ENCODE measurements at regions not wholly inside any gene's neighbourhood (a gene's known extent, or its start where the extent isn't known, plus 50 kb on each side); places are given as distances from the start of the nearest gene placed in this dataset.

DNA sequence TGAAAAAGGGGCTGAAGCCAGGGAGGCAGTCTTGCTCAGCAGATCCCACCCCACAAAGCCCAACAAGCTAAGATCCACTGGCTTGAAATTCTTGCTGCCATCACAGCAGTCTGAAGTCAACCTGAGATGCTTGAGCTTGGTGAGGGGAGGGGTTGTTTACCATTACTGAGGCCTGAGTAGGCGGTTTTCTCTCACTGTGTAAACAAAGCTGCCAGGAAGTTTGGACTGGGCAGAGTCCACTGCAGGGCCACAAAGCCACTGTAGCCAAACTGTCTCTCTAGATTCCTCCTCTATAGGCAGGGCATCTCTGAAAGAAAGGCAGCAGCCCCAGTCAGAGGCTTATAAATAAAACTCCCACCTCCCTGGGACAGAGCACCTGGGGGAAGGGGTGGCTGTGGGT, 746.1 kb upstream of the LRRC4C start:
- H3K9ac ChIP-seq, result no peak overlapping the region

DNA sequence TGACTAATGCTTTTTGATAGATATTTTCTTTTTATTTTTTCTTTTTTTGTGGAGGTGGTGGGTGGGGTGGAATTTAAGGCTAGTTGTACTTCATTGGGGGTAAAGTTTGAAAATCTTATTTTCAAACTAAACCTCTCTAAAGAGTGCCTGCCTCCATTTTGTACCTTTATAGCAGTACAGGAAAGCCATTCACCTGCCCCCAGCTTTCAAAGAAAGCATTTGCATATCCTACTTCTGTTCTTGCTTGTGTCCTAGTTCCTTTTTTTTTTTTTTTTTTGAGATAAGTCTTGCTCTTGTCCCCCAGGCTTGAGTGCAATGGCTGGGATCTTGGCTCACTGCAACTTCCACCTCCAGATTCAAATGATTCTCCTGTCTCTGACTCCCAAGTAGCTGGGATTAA, 766.2 kb upstream of the LRRC4C start:
- Histone ChIP-seq H3K4me2 (ENCODE audit: low read length) (no peak overlapping the region), H3K79me2 (no peaks in the 10 kb centered on the region), H3K27ac (no peak overlapping the region), H3K4me3 (ENCODE audit: low read depth, low read length) (no peak overlapping the region), H3K4me1 (no peaks in the 10 kb centered on the region), H3K9me3 (ENCODE audit: control insufficient read depth, low read length) (no peaks in the 10 kb centered on the region), H3K36me3 (ENCODE audit: control insufficient read depth, insufficient read depth, low read length) (no peaks in the 10 kb centered on the region), H3K9ac (no peak overlapping the region), H2AFZ (no peak overlapping the region), H3K27me3 (ENCODE audit: control insufficient read depth, insufficient read depth, low read length) (no peaks in the 10 kb centered on the region)
- TF ChIP-seq, protein P1, sequence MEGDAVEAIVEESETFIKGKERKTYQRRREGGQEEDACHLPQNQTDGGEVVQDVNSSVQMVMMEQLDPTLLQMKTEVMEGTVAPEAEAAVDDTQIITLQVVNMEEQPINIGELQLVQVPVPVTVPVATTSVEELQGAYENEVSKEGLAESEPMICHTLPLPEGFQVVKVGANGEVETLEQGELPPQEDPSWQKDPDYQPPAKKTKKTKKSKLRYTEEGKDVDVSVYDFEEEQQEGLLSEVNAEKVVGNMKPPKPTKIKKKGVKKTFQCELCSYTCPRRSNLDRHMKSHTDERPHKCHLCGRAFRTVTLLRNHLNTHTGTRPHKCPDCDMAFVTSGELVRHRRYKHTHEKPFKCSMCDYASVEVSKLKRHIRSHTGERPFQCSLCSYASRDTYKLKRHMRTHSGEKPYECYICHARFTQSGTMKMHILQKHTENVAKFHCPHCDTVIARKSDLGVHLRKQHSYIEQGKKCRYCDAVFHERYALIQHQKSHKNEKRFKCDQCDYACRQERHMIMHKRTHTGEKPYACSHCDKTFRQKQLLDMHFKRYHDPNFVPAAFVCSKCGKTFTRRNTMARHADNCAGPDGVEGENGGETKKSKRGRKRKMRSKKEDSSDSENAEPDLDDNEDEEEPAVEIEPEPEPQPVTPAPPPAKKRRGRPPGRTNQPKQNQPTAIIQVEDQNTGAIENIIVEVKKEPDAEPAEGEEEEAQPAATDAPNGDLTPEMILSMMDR (IDR thresholded peaks at IDR 0.05), result no peak

More for the DNA sequence above, 746.1 kb upstream of the LRRC4C start:
- Histone ChIP-seq H3K79me2 (no peaks in the 10 kb centered on the region), H2AFZ (no peak overlapping the region), H3K36me3 (ENCODE audit: control insufficient read depth, insufficient read depth, low read length) (no peaks in the 10 kb centered on the region), H3K4me1 (no peaks in the 10 kb centered on the region), H3K9me3 (ENCODE audit: control insufficient read depth, low read length) (no peaks in the 10 kb centered on the region), H3K4me2 (ENCODE audit: low read length) (no peak overlapping the region), H3K4me3 (ENCODE audit: low read depth, low read length) (no peak overlapping the region), H3K27me3 (ENCODE audit: control insufficient read depth, insufficient read depth, low read length) (no peaks in the 10 kb centered on the region), H3K27ac (no peak overlapping the region)
- TF ChIP-seq, protein P1 (IDR thresholded peaks at IDR 0.05), result no peak

DNA sequence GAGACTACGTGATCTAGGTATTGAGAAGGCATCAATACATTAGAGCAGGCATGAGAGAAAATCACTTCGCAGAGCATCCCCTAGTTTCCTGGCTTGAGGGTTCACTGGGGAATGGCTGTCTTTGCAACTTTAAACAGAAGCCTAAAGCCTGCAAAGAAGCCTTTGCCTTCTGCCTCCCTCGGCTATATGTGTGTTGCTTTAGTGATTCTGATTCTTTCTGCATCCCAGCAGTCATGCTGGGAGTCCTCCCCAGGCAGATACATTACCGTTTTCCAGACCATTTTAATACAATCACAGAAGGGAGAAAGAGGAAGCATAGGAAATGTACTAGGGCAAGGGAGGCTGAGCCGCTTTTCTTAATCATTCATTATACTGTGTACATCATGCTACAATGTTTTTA, 773.2 kb upstream of the LRRC4C start:
- Histone ChIP-seq H3K36me3 (ENCODE audit: control insufficient read depth, insufficient read depth, low read length) (no peaks in the 10 kb centered on the region), H3K9ac (no peak overlapping the region), H3K27ac (no peak overlapping the region), H3K4me3 (ENCODE audit: low read depth, low read length) (no peak overlapping the region), H3K79me2 (no peaks in the 10 kb centered on the region), H3K4me2 (ENCODE audit: low read length) (no peak overlapping the region), H3K27me3 (ENCODE audit: control insufficient read depth, insufficient read depth, low read length) (no peaks in the 10 kb centered on the region), H2AFZ (no peak overlapping the region), H3K4me1 (no peaks in the 10 kb centered on the region), H3K9me3 (ENCODE audit: control insufficient read depth, low read length) (no peaks in the 10 kb centered on the region)
- TF ChIP-seq, protein P1 (IDR thresholded peaks at IDR 0.05), result no peak

DNA sequence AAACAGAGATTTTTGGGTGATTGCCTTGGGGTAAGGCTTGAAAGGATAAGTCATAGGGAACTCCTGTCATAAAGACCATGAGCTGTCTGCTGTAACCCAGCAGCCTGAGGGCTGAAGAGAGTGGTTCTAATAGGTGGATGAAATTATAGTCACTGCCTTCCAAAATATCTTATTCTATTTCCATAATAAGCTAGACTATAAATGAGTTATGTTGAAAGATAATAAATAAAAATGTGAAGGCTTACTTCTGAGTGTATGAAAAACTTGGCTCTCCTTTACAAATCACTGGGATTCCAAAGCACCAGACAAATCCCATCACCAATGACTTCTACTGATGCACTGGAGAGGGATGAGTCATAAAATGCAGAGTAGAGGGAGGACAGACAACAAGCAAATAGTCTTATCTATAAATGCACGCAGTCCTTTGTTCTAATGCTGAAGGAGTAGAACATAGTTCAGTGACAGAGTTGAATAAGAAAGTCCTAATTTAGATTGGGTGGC, 775.0 kb upstream of the LRRC4C start:
- TF ChIP-seq, protein P1 (IDR thresholded peaks at IDR 0.05), result no peak
- Histone ChIP-seq H3K27ac (no peak overlapping the region), H3K36me3 (ENCODE audit: control insufficient read depth, insufficient read depth, low read length) (no peaks in the 10 kb centered on the region), H3K9ac (no peak overlapping the region), H3K4me3 (ENCODE audit: low read depth, low read length) (no peak overlapping the region), H3K27me3 (ENCODE audit: control insufficient read depth, insufficient read depth, low read length) (no peaks in the 10 kb centered on the region), H3K4me2 (ENCODE audit: low read length) (no peak overlapping the region), H3K9me3 (ENCODE audit: control insufficient read depth, low read length) (no peaks in the 10 kb centered on the region), H3K79me2 (no peaks in the 10 kb centered on the region), H3K4me1 (no peaks in the 10 kb centered on the region), H2AFZ (no peak overlapping the region)

DNA sequence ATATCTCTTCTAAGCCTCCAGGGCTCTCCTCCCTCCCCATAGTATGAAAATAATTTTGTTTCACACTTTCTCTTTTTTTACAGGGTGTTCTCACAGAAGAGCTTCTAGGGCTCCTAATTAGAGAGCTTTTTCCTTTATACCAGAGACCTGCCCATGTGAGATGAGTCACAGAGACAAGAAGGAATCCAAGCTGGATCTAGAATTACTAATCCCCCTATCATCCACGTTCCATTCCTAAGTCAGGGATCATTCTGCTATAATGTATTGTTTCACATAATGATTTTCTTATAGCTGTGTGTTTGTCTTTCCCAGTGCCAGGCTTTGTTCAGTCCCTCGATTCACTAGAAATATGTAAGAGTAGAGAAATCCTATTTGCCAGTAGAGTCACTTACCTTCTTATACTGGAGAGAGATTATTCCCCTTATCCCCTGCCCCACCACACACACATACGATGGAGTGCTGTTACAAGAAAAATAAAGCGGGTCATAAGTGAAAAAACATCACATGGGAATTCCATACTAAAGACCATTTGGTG, 778.3 kb upstream of the LRRC4C start:
- H3K79me2 ChIP-seq, result no peaks in the 10 kb centered on the region
- no peaks in the 10 kb centered on the region for H3K9me3 ChIP-seq (ENCODE audit: control insufficient read depth, low read length)
- no peaks in the 10 kb centered on the region for H3K4me1 ChIP-seq
- no peak overlapping the region for H2AFZ ChIP-seq
- no peaks in the 10 kb centered on the region for H3K36me3 ChIP-seq (ENCODE audit: control insufficient read depth, insufficient read depth, low read length)
- no peak overlapping the region for H3K4me2 ChIP-seq (ENCODE audit: low read length)
- H3K27me3 ChIP-seq (ENCODE audit: control insufficient read depth, insufficient read depth, low read length), result no peaks in the 10 kb centered on the region
- H3K27ac ChIP-seq, result no peak overlapping the region
- no peak overlapping the region for H3K9ac ChIP-seq
- H3K4me3 ChIP-seq (ENCODE audit: low read depth, low read length), result no peak overlapping the region
- TF ChIP-seq, protein P1 (IDR thresholded peaks at IDR 0.05), result no peak

Measured in parathyroid adenoma (tissue), 2 donors.